Mucosa of descending colon (tissue), 3 donors: ENCODE measurements at regions not wholly inside any gene's neighbourhood (a gene's known extent, or its start where the extent isn't known, plus 50 kb on each side); places are given as distances from the start of the nearest gene placed in this dataset.
"Not testable (repeated sequence)": the region's sequence is repeated elsewhere in the genome, so short reads cannot be mapped to it uniquely, and the experiment has no call there.

ENCODE experiments used
- ATAC-seq: fragments of 200-7000 bp; cut with Tn5 transposase; one replicate; pipeline ENCODE4 v1.9.1; 2020; ENCODE audit warnings: mild to moderate bottlenecking, moderate library complexity
- DNase-seq, 3 donors: peaks; one replicate each; pipeline ENCODE4 v3.0.0-alpha.2; 2020
- H3K36me3 ChIP-seq: fragments of 200-600 bp; one replicate; pipeline ENCODE4 v1.8.0; 2021; ENCODE audit warnings: low read depth, mild to moderate bottlenecking
- H3K4me1 ChIP-seq: fragments of 200-600 bp; one replicate; pipeline ENCODE4 v1.8.0; 2021; ENCODE audit warnings: low read depth, mild to moderate bottlenecking
- H3K4me3 ChIP-seq: fragments of 200-600 bp; one replicate; pipeline ENCODE4 v1.8.0; 2021; ENCODE audit warnings: mild to moderate bottlenecking
- H3K9me3 ChIP-seq: fragments of 200-600 bp; one replicate; pipeline ENCODE4 v1.8.0; 2021; ENCODE audit warnings: mild to moderate bottlenecking
- CTCF ChIP-seq: fragments of 200-600 bp; IDR thresholded peaks from one replicate; pipeline ENCODE4 v1.8.0; 2022; ENCODE audit warnings: antibody characterized with exemption, mild to moderate bottlenecking
- intact Hi-C, 2 donors: fragments of 100-400 bp; cut with DNase I in 1 of 2; cut with micrococcal nuclease in 1 of 2; formaldehyde crosslinking; loops; one replicate each; pipeline versions ENCODE4 v1.11.0 to v1.11.1; 2022; cut with DNase I, micrococcal nuclease
- donor health status: DM: no; HTN: no; CAD: no; lungs with moderate emphysema.
- donor health status: DM: no; HTN: no; CAD: no.
- donor health status: DM: no; HTN: yes; CAD: no.

- ATAC-seq (no peak), DNase-seq (no peak)
- no peaks in the 10 kb centered on the region for H3K9me3 ChIP-seq
- H3K4me3 ChIP-seq = no peak overlapping the region
- no peaks in the 10 kb centered on the region for H3K4me1 ChIP-seq
- H3K36me3 ChIP-seq = no peaks in the 10 kb centered on the region
- no peak for TF ChIP-seq CTCF
- intact Hi-C loops = no loop called here
Observed at GRCh38 chr4:100926039-100926717, 408.4 kb upstream of the EMCN start.

GRCh38 chr4:100913685-100914084, 395.9 kb upstream of the EMCN start:
- no peaks in the 10 kb centered on the region for H3K9me3 ChIP-seq
- no peaks in the 10 kb centered on the region for H3K4me1 ChIP-seq
- H3K4me3 ChIP-seq = no peak overlapping the region
- intact Hi-C loops = no loop called here
- H3K36me3 ChIP-seq = no peaks in the 10 kb centered on the region
- ATAC-seq (no peak), DNase-seq (no peak)
- no peak for TF ChIP-seq CTCF

GRCh38 chr4:100908540-100908939, 390.7 kb upstream of the EMCN start:
- intact Hi-C loops = no loop called here

GRCh38 chr4:100907465-100908454, 389.9 kb upstream of the EMCN start:
- Histone ChIP-seq H3K4me3 (no peak overlapping the region), H3K4me1 (no peaks in the 10 kb centered on the region), H3K9me3 (no peaks in the 10 kb centered on the region), H3K36me3 (no peaks in the 10 kb centered on the region)
- TF ChIP-seq CTCF = no peak
- ATAC-seq (no peak), DNase-seq (no peak)
- intact Hi-C loops = no loop called here

More at GRCh38 chr4:100908540-100908939, 390.7 kb upstream of the EMCN start:
- Histone ChIP-seq H3K36me3 (no peaks in the 10 kb centered on the region), H3K4me1 (no peaks in the 10 kb centered on the region), H3K9me3 (no peaks in the 10 kb centered on the region), H3K4me3 (no peak overlapping the region)
- ATAC-seq (no peak), DNase-seq (no peak)
- TF ChIP-seq CTCF = no peak

GRCh38 chr4:100906973-100907372, 389.2 kb upstream of the EMCN start:
- DNase-seq = no peak
- intact Hi-C loops = no loop called here
- ATAC-seq = no peak
- Histone ChIP-seq H3K9me3 (no peaks in the 10 kb centered on the region), H3K36me3 (no peaks in the 10 kb centered on the region), H3K4me1 (no peaks in the 10 kb centered on the region), H3K4me3 (no peak overlapping the region)
- TF ChIP-seq CTCF = no peak

- ATAC-seq, DNase-seq, H3K4me3 ChIP-seq, H3K4me1 ChIP-seq, H3K36me3 ChIP-seq, H3K9me3 ChIP-seq, intact Hi-C loops: not testable (repeated sequence)
Observed at GRCh38 chr4:100900945-100901344, 383.1 kb upstream of the EMCN start.
